ENCODE measurements at regions not wholly inside any gene's neighbourhood (a gene's known extent, or its start where the extent isn't known, plus 50 kb on each side); places are given as distances from the start of the nearest gene placed in this dataset.

- TF ChIP-seq CHD7 (IDR thresholded peaks at IDR 0.05; ENCODE audit: insufficient replicate concordance, low read length): no peak
- no peak for TF ChIP-seq RXRA (IDR thresholded peaks at IDR 0.05; ENCODE audit: insufficient read depth, low read depth, low read length)
- no peak for TF ChIP-seq SP1 (IDR thresholded peaks at IDR 0.05; ENCODE audit: low read depth, low read length)
- TF ChIP-seq SAP30 (IDR thresholded peaks at IDR 0.05; ENCODE audit: insufficient read depth, insufficient replicate concordance, low read length): no peak
- TF ChIP-seq KDM1A (IDR thresholded peaks at IDR 0.05; ENCODE audit: borderline replicate concordance, low read length): no peak
- TF ChIP-seq ASH2L (IDR thresholded peaks at IDR 0.05; ENCODE audit: low read length): no peak
These were observed 114.0 kb upstream of the CNTNAP2 start (continued) for GRCh38 chr7:146002431-146003078.
